Ecto neural progenitor cell (in vitro differentiated cells): ENCODE measurements at regions not wholly inside any gene's neighbourhood (a gene's known extent, or its start where the extent isn't known, plus 50 kb on each side); places are given as distances from the start of the nearest gene placed in this dataset.
"Not testable (repeated sequence)": the region's sequence is repeated elsewhere in the genome, so short reads cannot be mapped to it uniquely, and the experiment has no call there.

Experiments used
- DNase-seq: peaks from one replicate; pipeline ENCODE4 v3.0.0-alpha.2; 2018; ENCODE audit warnings: low spot score

GRCh38 chr16:29355339-29356059, 51.0 kb downstream of the NPIPB11 start:
- not testable (repeated sequence) for DNase-seq

DNA sequence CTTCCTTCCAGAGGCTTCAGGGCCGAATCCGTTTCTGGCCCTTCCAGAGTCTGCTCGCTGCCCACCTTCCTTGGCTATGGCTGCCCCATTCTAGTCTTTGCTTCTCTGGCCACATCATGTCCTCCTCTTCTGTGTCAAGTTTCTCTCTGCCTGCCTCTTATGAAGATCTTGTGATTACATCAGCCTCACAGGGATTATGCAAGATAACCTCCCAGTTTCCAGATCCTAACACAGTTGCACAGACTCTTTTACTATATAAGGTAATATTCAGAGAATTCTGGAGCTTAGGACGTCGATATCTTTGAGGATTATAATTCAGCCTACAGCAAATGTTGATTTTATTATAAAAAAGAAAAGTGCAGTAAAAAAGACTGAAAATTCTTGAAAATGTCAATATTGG, 52.1 kb downstream of the NPIPB11 start:
- not testable (repeated sequence) for DNase-seq

DNA sequence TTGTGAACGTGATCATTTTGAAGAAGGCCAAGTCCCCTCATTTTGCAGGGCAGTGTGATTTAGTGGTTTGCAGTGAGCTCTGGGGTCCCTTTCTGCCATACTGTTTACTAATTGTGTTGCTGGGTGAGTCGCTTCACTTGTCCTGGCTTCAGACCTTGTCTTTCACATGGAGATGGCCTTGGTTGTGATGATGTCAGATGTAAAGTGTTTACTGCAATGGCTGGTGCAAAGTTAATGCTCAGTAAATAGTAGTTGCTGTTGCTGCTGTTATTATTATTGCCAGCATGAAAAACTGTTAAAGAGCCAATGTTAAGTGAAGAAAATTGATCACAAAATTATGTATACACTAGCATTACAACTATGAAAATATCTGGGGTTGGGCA, 53.9 kb downstream of the NPIPB11 start:
- DNase-seq, result not testable (repeated sequence)

DNA sequence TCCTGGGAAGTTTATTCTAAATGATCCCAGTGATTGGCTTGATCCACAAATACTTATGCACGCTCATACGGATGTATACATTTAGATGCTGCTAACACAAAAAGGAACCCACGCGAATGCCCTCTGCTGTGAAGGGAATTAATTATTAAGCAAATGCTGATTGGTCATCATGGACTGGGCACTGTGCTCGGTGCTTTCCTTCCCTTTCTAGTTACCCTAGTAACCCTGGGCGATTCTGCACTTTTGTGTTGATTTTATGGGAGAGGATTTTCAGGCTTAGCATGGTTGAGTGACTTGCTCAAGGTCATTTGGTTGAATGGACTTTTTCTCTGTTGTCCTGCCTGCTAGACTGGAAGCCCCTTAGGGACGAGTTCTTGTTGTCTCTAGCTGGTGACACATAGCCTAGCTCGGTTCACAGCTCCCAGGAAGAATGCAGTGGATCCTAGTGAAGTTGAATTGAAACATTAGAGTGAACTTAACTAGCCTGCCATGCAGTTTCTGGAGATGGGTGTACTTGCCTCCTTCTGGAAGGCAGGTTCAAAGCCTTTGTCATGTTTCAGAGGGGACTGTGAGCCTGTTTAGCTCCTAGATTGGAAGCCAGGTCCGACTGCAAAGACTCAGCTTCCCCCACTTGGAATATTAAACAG, 54.4 kb downstream of the NPIPB11 start:
- not testable (repeated sequence) for DNase-seq

DNA sequence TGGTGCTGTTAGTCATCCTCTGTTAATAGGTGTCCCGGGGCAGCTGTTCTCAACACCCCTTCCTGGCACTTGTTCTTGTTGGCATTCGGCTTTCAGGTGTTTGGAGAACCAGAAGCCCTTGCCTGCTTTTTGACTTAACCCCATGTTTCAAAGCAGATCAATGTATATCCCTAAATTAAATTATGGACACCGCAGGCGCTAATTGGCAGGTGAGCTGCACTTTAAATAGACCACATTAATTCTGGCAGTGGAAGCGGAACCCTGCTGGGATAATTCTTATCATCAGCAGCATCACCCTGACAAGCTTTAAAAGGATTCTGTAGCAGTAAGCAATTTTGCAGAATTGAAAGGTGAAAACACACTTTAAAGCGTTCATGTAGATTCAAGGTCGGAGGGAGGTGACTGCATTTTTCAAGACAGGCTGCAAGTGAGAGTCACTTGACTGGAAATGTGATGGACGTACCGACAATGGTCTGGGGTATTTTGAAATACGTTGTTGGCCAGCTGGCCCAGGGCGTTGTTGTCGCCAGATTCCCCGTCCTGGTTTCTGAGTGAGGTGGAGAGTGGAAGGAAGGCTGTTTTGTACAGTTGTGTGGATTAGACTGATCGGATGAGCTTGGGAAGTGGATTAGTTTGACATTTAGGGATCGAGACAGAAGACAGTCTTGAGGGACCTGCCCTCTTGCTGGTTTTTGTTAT, 55.1 kb downstream of the NPIPB11 start:
- DNase-seq, result not testable (repeated sequence)

DNA sequence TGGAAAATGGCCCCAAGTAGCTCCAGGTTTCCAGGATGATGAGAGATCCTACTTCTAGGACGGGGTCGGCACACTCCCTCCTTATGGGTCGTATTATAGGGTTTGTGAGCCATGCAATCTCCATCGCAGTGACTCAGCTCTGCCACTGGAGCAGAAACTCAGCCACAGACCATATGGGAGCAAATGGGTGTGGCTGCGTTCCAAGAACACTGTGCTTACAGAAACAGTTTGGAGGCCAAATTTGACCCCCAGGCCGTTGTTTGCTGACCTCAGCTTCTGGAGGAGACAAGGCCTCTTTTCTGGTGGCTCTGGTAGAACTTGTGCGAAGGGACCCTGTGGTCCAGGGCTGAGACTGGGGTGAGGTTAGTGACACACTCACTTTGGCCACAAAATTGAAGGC, 56.5 kb downstream of the NPIPB11 start:
- DNase-seq, result not testable (repeated sequence)

GRCh38 chr16:29348748-29349147, 57.8 kb downstream of the NPIPB11 start:
- not testable (repeated sequence) for DNase-seq

DNA sequence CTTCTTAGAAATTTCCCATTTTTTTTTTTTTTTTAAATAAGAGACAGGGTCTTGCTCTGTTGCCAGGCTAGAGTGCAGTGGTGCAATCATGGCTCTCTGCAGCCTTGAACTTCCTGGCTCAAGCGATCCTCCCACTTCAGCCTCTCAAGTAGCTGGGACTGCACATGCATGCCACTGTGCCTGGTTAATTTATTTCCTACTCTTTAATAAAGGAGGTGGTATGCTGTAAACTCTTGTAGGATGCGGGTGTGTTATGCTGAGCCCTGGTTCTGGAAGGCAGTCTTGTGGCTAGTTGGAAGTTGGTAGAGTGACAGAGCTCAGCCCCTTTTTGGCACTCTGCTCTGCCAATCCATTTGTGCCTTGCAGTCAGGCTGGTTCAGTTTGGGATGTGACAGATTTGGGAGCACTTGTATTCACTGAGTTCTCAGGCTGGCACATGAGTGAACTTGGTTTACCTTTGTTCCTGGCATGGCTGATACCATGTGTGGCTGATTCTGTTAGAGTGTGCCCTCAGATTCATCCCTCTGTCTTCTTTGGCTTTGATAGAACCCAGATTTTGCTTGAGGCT, 58.3 kb downstream of the NPIPB11 start:
- DNase-seq, result not testable (repeated sequence)

GRCh38 chr16:29346796-29347580, 59.5 kb downstream of the NPIPB11 start:
- not testable (repeated sequence) for DNase-seq

- not testable (repeated sequence) for DNase-seq
Measured at GRCh38 chr16:29346203-29346602, 60.3 kb downstream of the NPIPB11 start.

DNA sequence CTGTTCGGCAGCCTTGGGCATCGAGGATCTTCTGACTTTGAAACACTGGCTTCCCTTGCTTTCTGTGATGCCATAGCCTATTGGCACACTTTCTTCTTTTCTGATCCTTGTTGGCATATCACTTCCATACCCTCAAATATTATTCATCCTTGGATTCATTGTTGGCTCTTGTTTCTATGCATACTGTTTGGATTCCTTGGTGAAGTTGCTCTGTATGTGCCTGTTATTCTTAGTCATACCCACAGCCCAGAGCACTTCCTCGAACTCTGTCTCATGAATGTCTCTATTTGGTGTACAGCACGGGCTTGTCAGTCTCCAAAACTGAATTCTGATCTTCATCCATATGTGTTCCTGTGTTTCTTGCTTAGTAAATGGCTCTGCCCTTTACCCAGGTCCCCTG, 63.6 kb downstream of the NPIPB11 start:
- DNase-seq, result not testable (repeated sequence)

- not testable (repeated sequence) for DNase-seq
Measured at GRCh38 chr16:29340779-29341438, 65.6 kb downstream of the NPIPB11 start.

DNA sequence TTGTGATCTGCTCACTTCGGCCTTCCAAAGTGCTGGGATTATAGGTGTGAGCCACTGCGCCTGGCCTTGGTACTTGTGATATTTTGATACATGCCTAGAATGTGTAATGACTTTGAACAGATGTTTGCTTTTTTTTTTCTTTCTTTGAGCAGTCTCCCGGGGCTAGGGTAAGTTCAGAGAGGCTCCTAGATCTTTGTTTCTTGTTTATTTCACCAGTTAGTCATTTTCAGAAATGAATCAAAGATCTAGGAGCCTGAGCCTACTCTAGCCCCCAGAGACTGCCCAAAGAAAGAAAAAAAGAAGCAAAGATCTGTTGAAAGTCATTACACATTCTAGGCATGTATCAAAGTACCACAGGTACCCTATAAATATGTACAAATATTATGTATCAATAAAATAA, 66.3 kb downstream of the NPIPB11 start:
- not testable (repeated sequence) for DNase-seq

- not testable (repeated sequence) for DNase-seq
Measured at GRCh38 chr16:29338821-29339700, 67.5 kb downstream of the NPIPB11 start.

- not testable (repeated sequence) for DNase-seq
Measured at GRCh38 chr16:29337385-29337901, 69.1 kb downstream of the NPIPB11 start.

DNA sequence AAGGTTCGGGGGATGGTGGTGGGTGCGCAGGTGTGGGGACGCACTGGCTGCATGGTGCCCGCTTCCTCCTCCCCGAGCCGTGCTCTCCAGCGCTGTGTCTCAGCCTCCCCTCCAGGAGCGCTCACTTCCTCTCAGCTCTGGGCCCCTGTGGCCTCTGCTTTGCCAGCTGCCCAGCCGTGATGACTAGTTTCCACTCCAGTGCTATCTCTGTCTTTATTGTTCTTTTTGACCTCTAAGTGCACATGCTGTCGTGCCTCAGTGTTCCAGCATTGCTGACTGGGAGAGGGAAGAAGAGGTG, 71.0 kb downstream of the NPIPB11 start:
- not testable (repeated sequence) for DNase-seq

GRCh38 chr16:29334776-29335548, 71.5 kb downstream of the NPIPB11 start:
- not testable (repeated sequence) for DNase-seq

GRCh38 chr16:29333492-29334097, 72.9 kb downstream of the NPIPB11 start:
- DNase-seq, result peak; percentile 34

DNA sequence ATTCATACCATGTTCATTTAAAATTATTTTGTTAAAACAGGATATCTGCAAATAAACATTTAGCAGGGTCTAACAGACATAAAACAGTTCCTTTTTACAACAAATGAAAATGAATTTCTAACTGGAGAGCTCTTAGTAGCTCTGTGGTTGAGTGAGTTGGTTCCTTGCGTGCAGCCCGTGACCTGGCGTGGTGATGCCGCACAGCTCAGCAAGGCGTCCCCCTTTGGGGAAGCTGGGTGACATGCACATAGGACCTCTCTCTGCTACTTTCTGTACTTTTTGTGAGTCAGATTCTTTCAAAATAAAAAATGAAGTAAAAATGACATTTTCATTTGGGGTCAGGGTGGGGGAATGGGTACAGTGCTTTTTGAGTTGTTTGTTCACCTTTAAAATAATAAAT, 75.9 kb downstream of the NPIPB11 start:
- DNase-seq, result not testable (repeated sequence)
